ENCODE measurements at regions not wholly inside any gene's neighbourhood (a gene's known extent, or its start where the extent isn't known, plus 50 kb on each side); places are given as distances from the start of the nearest gene placed in this dataset.

DNA sequence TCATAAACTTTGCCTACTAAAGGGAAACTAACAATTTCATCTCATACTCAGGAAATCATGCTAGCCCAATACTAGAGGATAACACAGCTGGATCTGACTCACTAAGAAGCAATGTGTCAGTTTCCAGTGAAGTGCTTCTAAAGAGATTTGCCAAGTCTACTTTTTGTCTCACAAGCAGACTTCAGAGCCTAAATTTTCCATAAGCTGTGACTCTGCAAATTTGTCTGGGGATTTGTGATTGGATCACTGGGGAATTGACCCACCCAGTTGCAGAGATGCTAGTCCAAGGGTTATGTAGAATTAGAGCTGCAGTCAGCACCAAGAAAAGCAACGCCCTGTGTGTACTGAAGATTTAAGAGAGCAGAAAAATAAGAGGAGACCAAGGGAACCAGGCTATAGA lies 647.1 kb downstream of the NTRK3 start:
- TF ChIP-seq POLR2AphosphoS5 (IDR thresholded peaks at IDR 0.05) (no peak), POLR2A (IDR thresholded peaks at IDR 0.05) (no peak)
- TF ChIP-seq, protein P1, sequence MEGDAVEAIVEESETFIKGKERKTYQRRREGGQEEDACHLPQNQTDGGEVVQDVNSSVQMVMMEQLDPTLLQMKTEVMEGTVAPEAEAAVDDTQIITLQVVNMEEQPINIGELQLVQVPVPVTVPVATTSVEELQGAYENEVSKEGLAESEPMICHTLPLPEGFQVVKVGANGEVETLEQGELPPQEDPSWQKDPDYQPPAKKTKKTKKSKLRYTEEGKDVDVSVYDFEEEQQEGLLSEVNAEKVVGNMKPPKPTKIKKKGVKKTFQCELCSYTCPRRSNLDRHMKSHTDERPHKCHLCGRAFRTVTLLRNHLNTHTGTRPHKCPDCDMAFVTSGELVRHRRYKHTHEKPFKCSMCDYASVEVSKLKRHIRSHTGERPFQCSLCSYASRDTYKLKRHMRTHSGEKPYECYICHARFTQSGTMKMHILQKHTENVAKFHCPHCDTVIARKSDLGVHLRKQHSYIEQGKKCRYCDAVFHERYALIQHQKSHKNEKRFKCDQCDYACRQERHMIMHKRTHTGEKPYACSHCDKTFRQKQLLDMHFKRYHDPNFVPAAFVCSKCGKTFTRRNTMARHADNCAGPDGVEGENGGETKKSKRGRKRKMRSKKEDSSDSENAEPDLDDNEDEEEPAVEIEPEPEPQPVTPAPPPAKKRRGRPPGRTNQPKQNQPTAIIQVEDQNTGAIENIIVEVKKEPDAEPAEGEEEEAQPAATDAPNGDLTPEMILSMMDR (IDR thresholded peaks at IDR 0.05): no peak
- Histone ChIP-seq H3K9me3 (no peaks in the 10 kb centered on the region), H3K27me3 (no peaks in the 10 kb centered on the region), H3K36me3 (no peaks in the 10 kb centered on the region), H3K27ac (no peak overlapping the region), H3K4me1 (no peaks in the 10 kb centered on the region), H3K4me3 (no peak overlapping the region)
- intact Hi-C loops (cut with DNase I; ENCODE audit: low total_unique reads): no loop called here
- no peak for DNase-seq (ENCODE audit: low spot score in 2 of 2)

DNA sequence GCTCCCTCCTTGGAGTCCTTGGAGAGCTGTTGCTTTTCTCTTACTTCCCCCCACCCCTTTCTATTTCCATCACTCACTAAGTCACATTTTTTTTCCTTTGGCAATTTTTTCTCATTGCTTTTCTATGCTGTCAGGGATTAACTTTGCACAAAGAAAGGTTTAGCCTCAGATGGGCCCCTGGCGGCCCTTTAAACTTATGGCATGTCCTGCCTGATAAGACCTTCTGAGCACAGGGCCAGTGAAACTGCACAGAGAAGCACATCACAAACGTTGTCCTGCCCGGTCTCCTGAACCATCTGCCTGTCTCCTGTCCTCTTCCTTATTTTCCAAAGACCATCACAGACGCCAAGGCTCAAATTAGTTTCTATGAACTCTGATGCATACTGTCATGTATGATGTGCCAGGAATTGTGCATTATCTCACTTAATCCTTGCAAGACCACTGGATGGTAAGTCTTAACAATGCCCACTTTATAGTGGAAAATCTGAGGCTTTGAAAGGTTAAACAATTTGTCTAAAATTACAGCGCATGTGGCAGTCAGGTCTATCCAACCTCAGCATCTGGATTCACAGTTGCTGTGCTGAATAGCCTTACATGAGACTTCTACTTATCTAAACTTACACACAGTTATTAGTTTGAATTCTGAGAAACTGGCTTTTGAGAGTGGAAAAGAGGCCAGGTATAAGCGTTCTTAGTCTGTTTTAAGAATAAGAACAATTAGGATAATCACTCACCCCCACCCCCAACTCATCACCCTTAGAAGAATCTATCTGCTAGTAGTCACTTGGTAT lies 648.1 kb downstream of the NTRK3 start:
- intact Hi-C loops (cut with DNase I; ENCODE audit: low total_unique reads): no loop called here
- Histone ChIP-seq H3K36me3 (no peaks in the 10 kb centered on the region), H3K4me3 (no peak overlapping the region), H3K9me3 (no peaks in the 10 kb centered on the region), H3K27ac (no peak overlapping the region), H3K4me1 (no peaks in the 10 kb centered on the region), H3K27me3 (no peaks in the 10 kb centered on the region)
- no peak for DNase-seq (ENCODE audit: low spot score in 2 of 2)
- no peak for TF ChIP-seq POLR2AphosphoS5 (IDR thresholded peaks at IDR 0.05)
- TF ChIP-seq, protein P1 (IDR thresholded peaks at IDR 0.05): no peak
- TF ChIP-seq POLR2A (IDR thresholded peaks at IDR 0.05): no peak

DNA sequence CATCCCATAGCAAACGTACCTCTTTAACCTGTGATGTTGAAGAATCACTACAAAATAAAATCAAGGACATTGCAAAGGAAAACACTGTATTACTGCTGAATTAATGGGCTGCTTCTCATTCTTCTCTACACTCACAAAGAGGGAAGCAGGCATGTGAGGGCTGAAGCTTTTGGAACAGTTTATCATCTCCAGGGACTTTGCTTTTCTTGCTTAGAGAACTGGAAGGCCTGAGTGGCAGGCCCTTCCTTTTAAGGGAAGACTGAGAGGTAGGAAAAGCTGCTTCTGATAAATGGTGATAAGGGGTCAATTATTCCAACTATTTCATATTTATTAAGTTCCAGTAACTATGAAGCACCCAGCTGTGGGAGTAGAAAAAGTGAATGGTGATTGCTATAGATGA lies 649.6 kb downstream of the NTRK3 start:
- H3K27ac ChIP-seq: no peak overlapping the region
- H3K4me3 ChIP-seq: no peak overlapping the region
- no peak for DNase-seq (ENCODE audit: low spot score in 2 of 2)
- H3K4me1 ChIP-seq: no peaks in the 10 kb centered on the region
- TF ChIP-seq, protein P1 (IDR thresholded peaks at IDR 0.05): no peak
- TF ChIP-seq POLR2A (IDR thresholded peaks at IDR 0.05) (no peak), POLR2AphosphoS5 (IDR thresholded peaks at IDR 0.05) (no peak)
- H3K36me3 ChIP-seq: no peaks in the 10 kb centered on the region
- H3K27me3 ChIP-seq: no peaks in the 10 kb centered on the region
- intact Hi-C loops (cut with DNase I; ENCODE audit: low total_unique reads): no loop called here
- no peaks in the 10 kb centered on the region for H3K9me3 ChIP-seq

DNA sequence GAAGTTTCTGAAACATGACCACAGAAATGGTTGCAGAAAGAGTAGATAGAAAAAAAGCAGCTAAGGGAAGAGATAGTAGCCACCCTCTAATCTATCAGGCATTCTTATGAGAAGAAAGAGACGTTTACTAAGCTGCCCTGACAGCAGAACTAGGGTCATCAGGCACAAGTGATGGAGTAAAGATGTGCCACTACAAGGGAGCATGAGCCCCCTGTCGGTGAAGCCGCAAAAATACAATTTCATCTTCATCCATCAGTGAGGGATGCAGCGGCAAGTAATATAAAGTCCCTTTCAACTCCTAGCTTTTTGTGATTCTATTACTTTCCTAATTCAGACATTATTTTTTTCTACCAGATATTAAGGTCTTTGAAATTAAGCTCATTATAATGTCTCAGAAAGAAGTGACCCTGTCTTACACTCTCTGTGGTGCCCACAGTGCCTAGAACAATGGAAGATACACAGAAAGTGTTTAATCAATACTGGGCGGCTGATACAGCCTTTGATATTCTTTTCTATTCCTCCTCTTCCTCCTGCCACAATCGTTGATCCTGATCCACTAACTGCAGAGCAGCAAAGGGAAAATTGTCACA lies 651.6 kb downstream of the NTRK3 start:
- Histone ChIP-seq H3K9me3 (no peaks in the 10 kb centered on the region), H3K4me3 (no peak overlapping the region), H3K27me3 (no peaks in the 10 kb centered on the region), H3K36me3 (no peaks in the 10 kb centered on the region), H3K27ac (no peak overlapping the region), H3K4me1 (no peaks in the 10 kb centered on the region)
- TF ChIP-seq, protein P1 (IDR thresholded peaks at IDR 0.05): no peak
- TF ChIP-seq POLR2A (IDR thresholded peaks at IDR 0.05) (no peak), POLR2AphosphoS5 (IDR thresholded peaks at IDR 0.05) (no peak)
- intact Hi-C loops (cut with DNase I; ENCODE audit: low total_unique reads): no loop called here
- DNase-seq (ENCODE audit: low spot score in 2 of 2): no peak

DNA sequence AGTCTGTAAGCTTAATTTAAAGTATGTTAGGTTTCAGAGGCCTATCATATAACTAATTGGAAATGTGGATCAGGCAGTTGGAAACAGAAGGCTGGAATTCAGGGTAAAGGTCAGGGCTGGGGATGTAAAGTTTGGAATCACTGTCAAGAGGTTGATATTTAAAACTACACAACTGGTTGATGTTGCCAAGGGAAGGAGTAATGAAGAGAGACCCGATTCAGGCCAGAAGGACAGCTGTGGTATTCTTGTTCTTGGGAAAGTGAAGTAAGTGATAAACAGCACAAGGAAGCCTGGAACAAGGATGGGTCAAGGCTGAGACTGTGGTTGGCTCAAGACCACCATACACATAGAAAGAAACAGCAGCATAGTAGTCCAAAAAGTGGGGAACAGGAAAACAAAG lies 654.2 kb downstream of the NTRK3 start:
- no peaks in the 10 kb centered on the region for H3K4me1 ChIP-seq
- H3K9me3 ChIP-seq: no peaks in the 10 kb centered on the region
- no peak overlapping the region for H3K27ac ChIP-seq
- no peaks in the 10 kb centered on the region for H3K27me3 ChIP-seq
- intact Hi-C loops (cut with DNase I; ENCODE audit: low total_unique reads): no loop called here
- no peak overlapping the region for H3K4me3 ChIP-seq
- H3K36me3 ChIP-seq: no peaks in the 10 kb centered on the region
- no peak for DNase-seq (ENCODE audit: low spot score in 2 of 2)
- TF ChIP-seq, protein P1 (IDR thresholded peaks at IDR 0.05): no peak
- TF ChIP-seq POLR2A (IDR thresholded peaks at IDR 0.05): no peak
- no peak for TF ChIP-seq POLR2AphosphoS5 (IDR thresholded peaks at IDR 0.05)

Data from breast epithelium (tissue), 4 donors.